H7 (cell line): ENCODE measurements at regions not wholly inside any gene's neighbourhood (a gene's known extent, or its start where the extent isn't known, plus 50 kb on each side); places are given as distances from the start of the nearest gene placed in this dataset.

ENCODE experiments used
- DNase-seq: peaks from one replicate; pipeline ENCODE4 v3.0.0; 2012
- H3K27me3 ChIP-seq: 2 replicates; pipeline ENCODE4 v1.6.0; 2011; ENCODE audit warnings: mild to moderate bottlenecking, low read length; ENCODE audit not compliant: control insufficient read depth, insufficient read depth
- H3K36me3 ChIP-seq: replicated peaks from 2 replicates; pipeline ENCODE4 v1.5.1; 2011; ENCODE audit warnings: low read length; ENCODE audit not compliant: control insufficient read depth, insufficient read depth
- H3K4me3 ChIP-seq: 2 replicates; pipeline ENCODE4 v1.5.1; 2011; ENCODE audit warnings: low read depth, mild to moderate bottlenecking, control low read depth, low read length, moderate library complexity; ENCODE audit not compliant: insufficient read depth

- no peak for DNase-seq
- Histone ChIP-seq H3K36me3 (no peaks in the 10 kb centered on the region), H3K27me3 (no peaks in the 10 kb centered on the region), H3K4me3 (no peak overlapping the region)
These were observed 109.9 kb upstream of the CPEB4 start for GRCh38 chr5:173778152-173778782.

GRCh38 chr5:173778784-173779304, 109.3 kb upstream of the CPEB4 start:
- no peak for DNase-seq
- no peak overlapping the region for H3K4me3 ChIP-seq
- no peaks in the 10 kb centered on the region for H3K36me3 ChIP-seq
- H3K27me3 ChIP-seq, result no peaks in the 10 kb centered on the region

GRCh38 chr5:173780235-173781234, 107.6 kb upstream of the CPEB4 start:
- H3K27me3 ChIP-seq, result no peaks in the 10 kb centered on the region

GRCh38 chr5:173781432-173781815, 106.7 kb upstream of the CPEB4 start:
- Histone ChIP-seq H3K27me3 (no peaks in the 10 kb centered on the region), H3K36me3 (no peaks in the 10 kb centered on the region), H3K4me3 (no peak overlapping the region)
- DNase-seq, result no peak

More at GRCh38 chr5:173780235-173781234, 107.6 kb upstream of the CPEB4 start:
- no peak for DNase-seq
- Histone ChIP-seq H3K36me3 (no peaks in the 10 kb centered on the region), H3K4me3 (no peak overlapping the region)

- no peak for DNase-seq
- no peak overlapping the region for H3K4me3 ChIP-seq
- H3K27me3 ChIP-seq, result no peaks in the 10 kb centered on the region
- no peaks in the 10 kb centered on the region for H3K36me3 ChIP-seq
These were observed 106.1 kb upstream of the CPEB4 start for GRCh38 chr5:173781816-173782670.

- no peaks in the 10 kb centered on the region for H3K27me3 ChIP-seq
- H3K36me3 ChIP-seq, result no peaks in the 10 kb centered on the region
- DNase-seq, result no peak
- H3K4me3 ChIP-seq, result no peak overlapping the region
These were observed 105.5 kb upstream of the CPEB4 start for GRCh38 chr5:173782671-173783101.

GRCh38 chr5:173783371-173783770, 104.8 kb upstream of the CPEB4 start:
- no peaks in the 10 kb centered on the region for H3K27me3 ChIP-seq
- DNase-seq, result no peak
- H3K4me3 ChIP-seq, result no peak overlapping the region
- no peaks in the 10 kb centered on the region for H3K36me3 ChIP-seq

- Histone ChIP-seq H3K4me3 (no peak overlapping the region), H3K27me3 (no peaks in the 10 kb centered on the region), H3K36me3 (no peaks in the 10 kb centered on the region)
- DNase-seq, result no peak
These were observed 102.7 kb upstream of the CPEB4 start for GRCh38 chr5:173785400-173785799.

- no peak for DNase-seq
- H3K27me3 ChIP-seq, result no peaks in the 10 kb centered on the region
- no peak overlapping the region for H3K4me3 ChIP-seq
- no peaks in the 10 kb centered on the region for H3K36me3 ChIP-seq
These were observed 102.3 kb upstream of the CPEB4 start for GRCh38 chr5:173785866-173786265.

GRCh38 chr5:173786286-173787187, 101.6 kb upstream of the CPEB4 start:
- DNase-seq, result peak; percentile 55
- no peak overlapping the region for H3K4me3 ChIP-seq
- no peaks in the 10 kb centered on the region for H3K27me3 ChIP-seq
- H3K36me3 ChIP-seq, result no peaks in the 10 kb centered on the region

GRCh38 chr5:173789031-173789920, 98.9 kb upstream of the CPEB4 start:
- DNase-seq, result no peak
- H3K27me3 ChIP-seq, result no peaks in the 10 kb centered on the region
- H3K4me3 ChIP-seq, result no peak overlapping the region
- H3K36me3 ChIP-seq, result no peaks in the 10 kb centered on the region

GRCh38 chr5:173790177-173790719, 97.9 kb upstream of the CPEB4 start:
- DNase-seq, result no peak
- Histone ChIP-seq H3K27me3 (no peaks in the 10 kb centered on the region), H3K4me3 (no peak overlapping the region), H3K36me3 (no peaks in the 10 kb centered on the region)
